NCI-H2196 (cell line): ENCODE measurements at regions not wholly inside any gene's neighbourhood (a gene's known extent, or its start where the extent isn't known, plus 50 kb on each side); places are given as distances from the start of the nearest gene placed in this dataset.

ENCODE experiments used
- DNase-seq: peaks from one replicate; lab custom pipeline; 2025; ENCODE audit not compliant: unreplicated experiment; lab: John Stamatoyannopoulos, UW

DNA sequence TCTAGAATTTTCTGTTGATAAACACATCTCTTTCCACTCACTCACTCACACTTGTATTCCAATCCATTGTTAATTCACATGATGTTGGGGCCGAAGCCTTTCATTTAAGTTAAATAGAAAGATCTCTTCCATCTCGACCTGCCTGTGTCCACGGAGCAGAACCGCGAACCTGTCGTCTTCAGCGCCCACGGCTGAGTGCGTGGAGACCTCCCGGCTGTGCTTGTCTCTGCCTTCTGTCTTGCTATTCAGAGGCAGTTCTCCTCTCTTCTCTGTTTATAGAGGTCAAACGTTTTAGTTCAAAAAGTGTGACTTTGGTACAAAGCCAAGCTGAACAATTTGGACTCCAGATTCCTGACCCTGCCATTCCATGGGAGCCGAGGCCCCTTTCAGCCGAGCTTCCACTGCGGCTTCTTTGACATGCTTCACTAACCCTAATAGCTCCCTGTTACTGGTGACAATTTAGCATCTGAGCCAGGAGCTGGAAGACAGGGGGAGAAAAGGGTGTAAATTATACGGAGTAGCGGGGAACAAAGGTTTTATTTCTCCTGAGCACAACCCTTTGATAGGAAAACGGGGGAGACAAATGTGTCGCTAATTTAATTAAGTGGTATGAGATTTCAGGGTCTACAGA is 314.4 kb upstream of the IRX4 start:
- no peak for DNase-seq

DNA sequence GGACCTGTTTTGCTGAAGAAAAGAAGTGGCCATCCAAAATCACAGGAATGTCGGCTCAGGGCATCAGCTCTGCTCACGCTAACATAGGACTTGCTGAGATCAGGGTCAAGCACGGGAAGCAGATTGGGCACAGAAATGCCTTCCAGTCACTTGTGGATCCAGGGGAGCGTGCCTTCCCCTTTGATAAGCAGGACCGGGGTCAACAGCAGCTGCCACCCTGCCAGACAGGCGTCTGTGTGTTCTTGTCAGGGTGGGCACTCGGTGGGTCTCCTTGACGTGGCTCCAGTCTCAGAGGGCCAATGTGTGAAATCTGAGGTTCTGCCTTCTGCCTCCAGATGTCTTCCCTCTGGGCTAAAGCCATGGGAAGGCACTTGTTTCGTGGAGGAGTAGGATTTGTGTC is 313.7 kb upstream of the IRX4 start:
- no peak for DNase-seq

DNA sequence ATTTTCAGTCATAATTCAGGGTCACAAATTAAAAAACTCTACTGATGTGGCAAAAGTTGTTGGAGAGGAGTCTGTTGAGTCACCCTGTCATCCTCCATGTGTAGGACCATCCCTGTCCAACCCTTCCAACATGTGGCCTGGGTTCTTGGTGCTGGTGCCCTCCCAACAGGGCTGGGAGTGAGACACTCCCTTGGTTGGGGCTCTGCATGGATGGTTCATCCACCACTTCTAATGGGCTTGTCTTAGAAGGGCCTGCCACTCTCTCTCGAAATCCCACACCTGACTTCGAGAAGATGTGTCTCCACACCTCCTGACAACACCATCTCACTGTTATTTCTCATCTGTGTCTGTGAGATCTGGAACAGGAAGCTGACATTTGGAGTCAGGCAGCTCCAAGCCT is 312.2 kb upstream of the IRX4 start:
- no peak for DNase-seq

DNA sequence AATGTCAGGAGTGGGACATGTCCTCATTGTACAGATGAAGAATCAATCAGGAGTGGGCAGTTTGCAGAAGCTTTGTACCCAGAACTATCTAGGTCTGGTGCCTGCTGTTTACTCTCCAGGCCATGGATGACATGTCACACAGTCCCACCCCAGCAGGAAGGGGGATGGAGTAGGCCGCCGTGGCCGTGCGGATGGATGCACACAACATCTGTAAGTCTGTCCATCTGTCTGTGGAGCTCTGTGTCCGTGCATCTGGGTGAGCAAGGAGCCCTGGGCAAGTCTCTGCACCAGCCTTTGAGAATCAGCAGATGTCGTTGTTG is 311.5 kb upstream of the IRX4 start:
- no peak for DNase-seq

DNA sequence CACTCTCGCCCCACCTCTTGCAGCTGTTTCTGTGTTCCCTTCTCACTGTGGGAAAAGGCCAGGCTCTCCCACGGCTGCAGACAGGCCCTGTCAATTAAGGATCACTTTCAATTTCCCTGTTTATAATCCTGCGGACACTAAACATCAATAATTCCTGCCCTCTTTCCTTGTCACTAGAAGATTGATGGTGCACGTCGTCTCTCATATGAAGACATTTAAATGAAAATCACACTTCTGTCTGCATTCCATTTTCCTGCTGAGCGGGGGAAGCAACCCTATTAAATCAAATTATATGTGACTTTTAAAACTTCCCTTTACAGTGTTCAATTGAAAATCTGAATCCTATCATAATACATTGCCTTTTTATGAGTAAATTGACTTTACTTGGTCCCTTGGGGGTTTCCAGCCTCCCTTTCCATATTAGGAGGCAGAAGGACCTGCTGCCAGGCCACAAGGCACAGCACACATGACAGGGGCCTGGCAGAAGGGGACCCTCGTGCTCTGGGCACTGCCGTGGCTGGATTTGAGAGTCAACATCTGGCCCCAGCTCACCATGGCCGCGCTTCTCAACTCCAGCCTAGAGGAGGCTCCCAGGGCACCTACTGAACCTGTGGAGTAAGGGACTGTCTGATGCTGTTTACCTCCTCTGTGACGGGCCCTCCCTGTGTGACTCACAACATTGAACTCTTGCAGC is 311.0 kb upstream of the IRX4 start:
- no peak for DNase-seq

DNA sequence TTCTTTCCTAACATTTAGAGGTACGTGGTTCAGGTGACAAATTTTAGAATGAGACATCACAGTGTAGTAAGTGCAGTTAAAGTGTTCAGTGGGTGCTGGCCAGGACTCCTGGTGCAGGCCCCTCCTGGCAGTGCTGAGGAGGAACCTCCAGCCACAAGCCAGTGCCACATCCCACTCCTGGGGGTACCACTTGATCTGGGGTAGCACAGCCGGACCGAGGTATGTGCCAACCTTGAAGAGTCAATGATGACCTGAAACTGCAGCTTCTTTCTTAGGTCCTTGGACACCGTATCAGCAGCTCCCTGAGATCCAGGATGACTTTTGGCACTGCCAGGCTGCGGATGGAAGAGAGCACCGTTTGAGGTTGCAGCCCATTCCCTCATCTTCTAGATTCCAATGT is 310.4 kb upstream of the IRX4 start:
- no peak for DNase-seq

DNA sequence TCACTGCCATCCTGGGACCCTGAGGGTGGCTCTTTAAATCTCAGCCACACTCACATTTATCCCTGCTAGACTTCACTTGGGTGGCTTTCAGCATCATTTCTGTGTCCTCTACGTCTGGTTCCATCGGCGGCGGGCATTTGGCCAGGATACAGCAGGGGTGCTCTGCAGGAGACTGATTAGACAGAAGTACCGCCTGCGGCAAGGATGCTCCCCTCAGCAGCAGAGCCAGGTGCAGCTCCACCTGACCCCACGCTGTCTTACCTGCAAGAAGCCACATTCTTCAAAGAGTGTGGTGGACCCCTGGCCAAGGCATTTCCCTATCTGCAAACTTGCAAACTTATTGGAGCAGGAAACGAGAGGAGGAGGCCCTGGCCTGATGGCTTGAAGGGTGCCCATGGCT is 309.8 kb upstream of the IRX4 start:
- no peak for DNase-seq

DNA sequence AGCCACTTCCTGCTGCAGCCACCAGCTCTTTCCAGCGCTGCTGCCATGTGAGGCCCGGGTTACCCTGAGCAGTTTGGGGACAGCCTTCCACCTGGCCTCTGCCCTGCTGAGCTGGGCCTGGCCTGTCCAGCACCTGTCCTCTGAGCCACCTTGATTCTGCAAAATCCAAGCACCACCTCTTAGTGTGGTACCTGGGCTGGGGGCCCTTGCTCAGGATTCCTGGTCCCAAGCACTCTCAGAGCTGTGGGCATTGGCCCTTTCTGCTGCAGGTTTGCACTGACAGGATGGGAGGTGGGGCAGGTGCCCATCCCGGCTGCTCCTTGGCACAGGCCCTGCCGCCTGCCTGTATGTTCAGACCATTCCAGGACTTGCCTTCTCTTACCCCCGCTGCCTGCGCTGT is 309.2 kb upstream of the IRX4 start:
- no peak for DNase-seq

DNA sequence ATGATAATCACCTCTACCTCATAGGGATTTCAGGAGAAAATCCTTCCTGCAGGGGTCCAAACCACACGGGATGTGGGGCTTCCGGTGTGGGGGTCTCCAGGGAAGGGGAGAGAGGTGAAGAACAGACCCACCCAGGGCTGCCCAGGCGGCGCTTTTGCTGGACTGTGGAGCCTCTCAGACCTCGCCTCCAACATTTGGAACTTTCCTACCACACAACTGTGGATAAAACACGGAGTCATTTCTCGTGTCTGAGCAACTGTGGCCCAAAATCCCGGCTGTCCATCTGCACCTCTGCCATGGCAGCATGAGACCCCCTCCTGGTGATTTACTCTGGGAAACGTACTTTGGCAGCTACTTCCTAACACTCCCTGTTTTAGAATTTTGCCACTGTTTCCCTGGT is 307.8 kb upstream of the IRX4 start:
- DNase-seq: no peak

DNA sequence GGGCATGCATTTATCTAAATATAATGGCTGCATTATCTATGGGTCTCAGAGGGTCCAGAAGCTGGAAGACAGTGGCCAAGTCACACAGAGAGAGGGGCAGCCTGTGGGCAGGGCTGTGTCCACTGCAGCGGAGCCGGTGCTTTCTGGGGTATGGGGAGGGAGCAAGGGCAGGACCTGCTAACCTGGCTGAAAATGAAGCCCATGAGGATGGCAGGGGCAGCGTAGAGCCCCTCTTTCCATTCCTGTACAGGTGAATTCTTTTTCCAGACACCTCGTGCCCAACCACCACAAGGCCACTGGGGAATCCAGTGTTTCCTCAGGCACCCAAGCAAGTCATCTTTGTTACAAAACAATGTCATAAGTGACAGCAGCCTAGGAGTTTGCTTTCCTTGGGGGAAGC is 305.9 kb upstream of the IRX4 start:
- DNase-seq: no peak

DNA sequence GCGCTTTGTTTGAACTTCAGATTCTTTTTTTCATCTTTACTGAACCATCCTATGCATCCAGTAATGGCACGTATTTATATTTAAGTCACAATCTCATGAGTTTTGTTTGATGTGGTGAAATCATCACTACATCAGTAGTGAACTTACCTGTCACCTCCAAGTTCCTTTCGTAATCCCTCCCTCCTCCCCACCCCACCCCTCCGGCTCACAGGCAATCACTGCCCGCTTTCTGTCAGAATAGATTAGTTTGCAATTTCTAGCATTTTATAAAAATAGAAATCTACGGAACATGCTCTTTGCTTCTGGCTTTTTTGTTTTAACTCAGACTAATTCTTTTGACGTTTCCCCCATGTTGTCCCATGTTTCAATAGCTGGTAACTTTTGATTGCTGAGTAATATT is 305.4 kb upstream of the IRX4 start:
- no peak for DNase-seq

DNA sequence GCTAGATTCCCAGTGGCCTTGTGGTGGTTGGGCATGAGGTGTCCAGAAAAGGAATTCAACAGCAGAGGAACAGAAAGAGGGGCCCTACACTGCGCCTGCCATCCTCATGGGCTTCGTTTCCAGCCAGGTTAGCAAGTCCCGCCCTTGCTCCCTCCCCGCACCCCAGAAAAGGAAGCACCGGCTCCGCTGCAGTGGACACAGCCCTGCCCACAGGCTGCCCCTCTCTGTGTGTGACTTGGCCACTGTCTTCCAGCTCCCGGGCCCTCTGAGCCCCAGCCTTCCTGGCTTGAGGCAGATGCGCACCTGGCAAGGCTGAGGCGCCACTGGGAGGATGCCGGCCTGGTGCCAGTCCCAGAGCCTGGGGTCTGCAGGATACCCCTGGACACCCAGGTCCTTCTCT is 305.0 kb upstream of the IRX4 start:
- DNase-seq: no peak

DNA sequence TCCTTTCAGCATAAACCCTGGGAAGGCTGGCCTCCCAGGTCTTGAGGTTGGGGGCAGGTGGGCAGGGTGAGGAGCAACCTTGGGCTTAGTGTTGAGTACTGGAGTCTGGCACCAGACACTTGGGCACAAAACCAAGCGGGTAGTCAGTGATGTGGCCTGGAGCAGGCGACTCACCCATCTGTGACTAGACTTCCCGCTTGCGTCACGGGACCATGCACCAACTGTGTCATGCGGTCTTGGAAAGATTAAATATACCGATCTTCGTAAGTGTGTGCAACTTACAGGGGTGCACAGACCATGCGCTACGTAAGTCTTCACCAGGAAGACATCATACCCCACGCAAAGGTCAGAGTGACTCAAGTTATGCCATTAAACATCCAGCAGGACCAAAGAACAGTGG is 304.4 kb upstream of the IRX4 start:
- DNase-seq: no peak

DNA sequence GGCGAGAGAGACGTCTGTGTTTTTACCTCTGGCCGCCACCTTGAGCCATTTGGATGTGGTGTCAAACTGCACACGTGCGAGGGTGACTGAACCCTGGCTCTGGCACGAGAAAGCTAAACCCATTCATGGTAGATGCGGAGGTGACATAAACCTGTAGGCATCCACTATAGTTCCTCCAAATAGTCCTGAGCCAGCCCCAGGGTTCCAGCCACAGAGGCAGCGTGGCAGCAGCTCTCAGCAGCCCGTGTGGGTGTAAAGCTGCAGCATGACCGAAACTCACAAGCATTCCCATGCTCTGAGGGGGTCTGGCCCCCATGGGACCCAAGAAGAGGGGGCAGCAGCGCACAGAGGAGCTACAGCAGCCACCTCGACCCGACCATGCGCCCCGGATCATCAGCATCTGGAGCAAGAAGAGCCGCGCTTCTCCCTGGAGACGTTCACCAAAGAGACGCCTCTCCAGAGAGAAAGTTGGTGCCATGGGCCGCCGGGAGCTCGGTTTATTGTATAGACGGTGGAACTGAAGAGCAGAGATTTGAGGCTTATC is 303.8 kb upstream of the IRX4 start:
- no peak for DNase-seq

DNA sequence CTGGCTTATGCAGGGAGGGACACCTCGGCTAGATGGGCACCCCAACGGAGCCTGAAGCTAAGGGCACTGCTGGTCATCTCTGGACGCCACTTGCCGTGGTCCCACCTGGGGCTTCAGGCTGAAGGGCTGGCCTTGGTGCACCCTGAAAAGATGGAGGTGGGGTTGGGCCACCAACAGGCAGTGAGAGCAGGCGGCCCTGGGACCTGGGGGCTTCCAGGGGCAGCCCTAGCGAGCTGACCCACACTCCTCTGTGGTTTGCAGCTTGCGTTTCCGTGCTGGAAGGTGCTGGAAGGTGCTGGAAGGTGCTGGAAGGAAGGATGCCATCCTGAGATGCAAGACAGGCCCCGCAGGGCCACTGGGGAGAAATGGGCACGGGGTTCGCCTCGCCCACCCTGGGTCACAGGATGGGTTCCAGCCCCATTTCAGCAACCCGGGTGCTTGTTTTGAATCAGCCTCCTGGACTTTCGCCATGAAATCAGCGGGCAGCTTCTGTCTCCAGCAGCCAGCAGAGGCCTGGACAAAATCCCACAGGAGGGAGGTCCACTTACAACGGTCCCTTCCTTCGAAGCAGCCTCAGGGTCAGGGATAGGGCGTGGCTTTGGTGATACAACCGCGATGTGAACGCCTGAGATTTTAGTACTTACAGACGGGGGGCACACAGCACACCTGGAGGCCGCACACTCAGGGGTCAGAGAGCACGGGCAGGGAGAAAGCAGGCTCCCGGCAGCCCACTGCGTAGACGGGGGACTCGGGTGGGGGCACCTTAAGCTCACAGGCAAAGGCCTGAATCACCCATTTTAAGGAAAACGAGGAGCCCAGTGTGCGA is 303.1 kb upstream of the IRX4 start:
- no peak for DNase-seq

DNA sequence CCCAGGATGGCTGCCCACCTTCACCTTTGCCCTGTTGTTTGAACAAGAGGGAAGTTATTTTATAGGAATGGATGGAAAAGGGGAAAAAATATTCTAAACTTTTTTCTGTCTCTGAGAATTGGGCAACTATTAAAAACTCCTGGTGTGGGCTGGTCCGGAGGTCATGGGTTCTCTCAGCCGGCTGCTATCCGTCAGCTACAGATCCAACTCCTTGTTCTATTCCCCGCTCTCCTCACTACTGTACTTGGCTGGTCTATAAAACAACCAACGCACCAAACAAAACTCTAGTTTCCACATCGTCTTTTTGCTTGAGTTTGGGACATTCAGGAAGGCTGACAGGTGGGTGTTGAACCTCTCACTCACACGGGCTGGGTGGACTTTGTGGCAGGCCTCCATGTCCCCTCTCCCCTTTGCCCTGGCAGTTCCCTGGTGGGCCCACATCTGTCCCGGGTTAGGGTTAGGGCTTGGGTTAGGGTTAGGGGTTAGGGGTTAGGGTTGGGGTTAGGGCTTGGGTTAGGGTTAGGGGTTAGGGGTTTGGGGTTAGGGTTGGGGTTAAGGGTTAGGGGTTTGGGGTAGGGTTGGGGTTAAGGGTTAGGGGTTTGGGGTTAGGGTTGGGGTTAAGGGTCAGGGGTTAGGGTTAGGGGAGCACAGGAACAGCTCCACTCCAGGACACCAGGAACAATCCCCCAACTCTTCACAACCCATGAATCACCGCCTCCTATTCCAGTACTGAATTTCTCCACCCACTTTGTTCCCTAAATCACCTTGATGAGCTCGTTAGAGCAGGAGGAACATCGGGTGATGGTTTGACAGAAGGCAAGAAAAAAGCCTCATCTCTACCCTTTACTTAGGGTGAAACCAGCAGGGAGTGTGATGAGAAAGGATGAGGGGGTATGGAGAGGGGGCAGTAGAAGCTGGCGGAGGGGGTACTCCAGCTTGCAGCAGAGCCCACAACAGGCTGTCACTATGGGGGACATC is 302.1 kb upstream of the IRX4 start:
- DNase-seq: no peak

DNA sequence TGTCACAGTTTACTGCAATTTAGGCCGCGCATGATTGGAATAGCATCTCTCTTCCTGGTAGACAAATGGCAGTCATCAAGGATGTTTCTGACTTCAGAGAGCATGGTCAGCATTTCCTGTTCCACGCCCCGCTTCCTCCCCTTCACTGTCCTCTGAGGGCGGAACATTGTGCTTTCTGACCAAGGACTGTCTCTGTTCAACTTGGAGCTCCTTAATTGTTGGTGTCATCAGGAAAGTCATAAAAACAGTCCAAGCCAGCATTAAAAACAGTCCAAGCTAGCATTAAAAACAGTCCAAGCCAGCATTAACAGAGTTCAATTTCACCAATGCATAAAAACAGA is 301.3 kb upstream of the IRX4 start:
- DNase-seq: no peak

DNA sequence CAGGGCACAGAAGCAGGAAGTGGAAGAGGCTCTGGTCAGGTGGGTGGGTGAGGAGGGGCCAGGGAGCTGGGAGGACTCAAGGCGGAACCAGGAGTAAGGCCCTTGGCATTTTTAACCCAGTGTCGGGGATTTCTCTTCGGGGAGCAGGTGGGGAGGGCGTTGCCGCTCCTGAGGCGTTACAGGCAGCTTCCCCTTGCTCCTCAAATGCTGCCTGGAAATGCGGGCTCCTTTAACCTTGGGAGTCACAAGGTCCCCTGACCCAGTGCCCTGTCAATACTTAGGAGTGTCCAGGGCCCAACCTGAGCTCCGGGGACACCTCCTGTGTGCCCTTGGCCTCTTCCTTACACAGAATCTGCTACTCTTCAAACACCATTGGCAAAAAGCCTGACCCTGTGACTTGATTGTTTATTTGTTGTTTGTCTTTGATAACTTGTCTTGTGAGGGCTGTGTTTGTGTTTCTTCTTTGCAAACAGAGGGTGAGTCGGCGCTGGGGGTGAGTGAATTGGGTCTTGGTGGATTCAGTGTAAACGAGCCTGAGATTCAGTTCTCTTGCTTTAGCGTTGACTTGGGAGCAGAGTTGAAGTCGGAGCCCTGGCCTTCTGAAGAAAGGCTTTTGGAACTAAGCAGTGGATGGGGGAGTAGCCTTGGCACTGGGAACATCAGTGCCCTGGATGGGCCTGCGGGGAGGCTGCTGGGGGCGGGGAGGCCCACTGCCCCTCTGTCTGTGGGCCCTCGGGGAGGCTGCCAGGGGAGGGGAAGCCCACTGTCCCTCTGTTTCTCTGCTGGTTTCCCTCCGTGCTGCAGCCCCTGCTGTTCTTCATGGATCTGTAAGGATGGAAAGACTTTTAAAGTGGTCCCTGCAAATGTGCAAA is 300.7 kb upstream of the IRX4 start:
- DNase-seq: no peak

DNA sequence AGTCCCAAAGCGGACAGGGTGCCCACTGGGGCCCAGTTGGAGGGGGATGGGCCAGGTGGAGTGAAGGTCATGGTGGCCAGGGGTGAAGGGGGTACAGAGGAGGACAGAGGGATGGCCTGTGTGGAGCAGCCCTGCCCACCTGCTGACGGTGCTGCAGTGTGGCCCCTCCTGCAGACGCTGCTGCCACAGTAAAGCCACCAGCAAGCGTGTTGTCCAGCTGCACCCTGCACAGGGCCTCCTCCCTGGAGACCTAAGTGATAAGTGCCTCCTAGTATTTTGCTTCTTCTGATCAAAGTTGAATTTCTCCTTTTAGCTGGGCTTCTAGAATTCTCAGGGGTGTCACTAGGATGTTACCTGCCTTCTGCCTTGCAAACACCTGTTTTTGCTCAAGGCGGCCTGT is 299.3 kb upstream of the IRX4 start:
- no peak for DNase-seq

DNA sequence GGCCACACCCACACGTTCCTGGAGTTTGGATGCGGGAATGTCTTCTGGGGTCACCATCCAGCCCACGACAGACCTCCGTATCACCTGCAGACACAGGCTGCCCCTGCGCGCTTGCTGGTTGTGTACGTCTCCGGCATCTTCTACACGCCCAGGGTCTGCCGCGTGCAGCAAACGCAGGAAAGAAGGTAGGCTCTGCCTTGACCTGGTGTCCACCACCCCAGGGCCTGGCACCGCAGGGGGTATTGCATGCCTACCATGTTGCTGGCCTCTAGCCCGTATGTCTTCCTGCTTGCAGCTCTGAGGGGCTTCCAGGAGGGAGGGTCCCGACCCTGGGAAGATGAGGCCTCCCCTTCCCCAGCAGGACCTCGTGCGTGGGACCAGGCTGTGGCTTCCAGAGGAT is 298.8 kb upstream of the IRX4 start:
- no peak for DNase-seq
